Caki2 (cell line): ENCODE measurements at regions not wholly inside any gene's neighbourhood (a gene's known extent, or its start where the extent isn't known, plus 50 kb on each side); places are given as distances from the start of the nearest gene placed in this dataset.

Source experiments
- DNase-seq: peaks from one replicate; pipeline ENCODE4 v3.0.0-alpha.2; 2015; ENCODE audit warnings: low read depth
- in situ Hi-C: cut with HindIII; loops from 2 replicates; pipeline ENCODE4 v1.10.0; 2016; ENCODE audit warnings: low sequenced_read_pairs, low pct_unique_long_range_greater_than_20kb, mixed read lengths

GRCh38 chr5:41670854-41671479 lies 160.6 kb upstream of the PLCXD3 start:
- in situ Hi-C loops: no loop called here
- DNase-seq: no peak

- in situ Hi-C loops: no loop called here
- no peak for DNase-seq
Measured at GRCh38 chr5:41670216-41670615, 159.8 kb upstream of the PLCXD3 start.

- in situ Hi-C loops: no loop called here
- DNase-seq: no peak
Measured at GRCh38 chr5:41661254-41661653, 150.9 kb upstream of the PLCXD3 start.

GRCh38 chr5:41656597-41656996 lies 146.2 kb upstream of the PLCXD3 start:
- DNase-seq: peak; percentile 21
- in situ Hi-C loops: no loop called here

- in situ Hi-C loops: no loop called here
- DNase-seq: no peak
Measured at GRCh38 chr5:41650131-41650530, 139.7 kb upstream of the PLCXD3 start.

- in situ Hi-C loops: no loop called here
- DNase-seq: peak; percentile 17
Measured at GRCh38 chr5:41649659-41650058, 139.3 kb upstream of the PLCXD3 start.

GRCh38 chr5:41648996-41649395 lies 138.6 kb upstream of the PLCXD3 start:
- in situ Hi-C loops: no loop called here
- no peak for DNase-seq

- in situ Hi-C loops: no loop called here
- DNase-seq: no peak
Measured at GRCh38 chr5:41641621-41642020, 131.2 kb upstream of the PLCXD3 start.

GRCh38 chr5:41638685-41639084 lies 128.3 kb upstream of the PLCXD3 start:
- no peak for DNase-seq
- in situ Hi-C loops: no loop called here

GRCh38 chr5:41637869-41638268 lies 127.5 kb upstream of the PLCXD3 start:
- in situ Hi-C loops: no loop called here
- DNase-seq: no peak

GRCh38 chr5:41637424-41637823 lies 127.0 kb upstream of the PLCXD3 start:
- in situ Hi-C loops: no loop called here
- no peak for DNase-seq

GRCh38 chr5:41636605-41637004 lies 126.2 kb upstream of the PLCXD3 start:
- no peak for DNase-seq
- in situ Hi-C loops: no loop called here

GRCh38 chr5:41629897-41630296 lies 119.5 kb upstream of the PLCXD3 start:
- in situ Hi-C loops: no loop called here
- no peak for DNase-seq

- in situ Hi-C loops: no loop called here
- no peak for DNase-seq
Measured at GRCh38 chr5:41625571-41625970, 115.2 kb upstream of the PLCXD3 start.

- DNase-seq: no peak
- in situ Hi-C loops: no loop called here
Measured at GRCh38 chr5:41621420-41621819, 111.0 kb upstream of the PLCXD3 start.

GRCh38 chr5:41617843-41618515 lies 107.6 kb upstream of the PLCXD3 start:
- in situ Hi-C loops: no loop called here
- DNase-seq: no peak

GRCh38 chr5:41610386-41610785 lies 100.0 kb upstream of the PLCXD3 start:
- in situ Hi-C loops: no loop called here

GRCh38 chr5:41600731-41601130 lies 90.3 kb upstream of the PLCXD3 start:
- DNase-seq: no peak
- in situ Hi-C loops: no loop called here

More at GRCh38 chr5:41610386-41610785, 100.0 kb upstream of the PLCXD3 start:
- no peak for DNase-seq

GRCh38 chr5:41598011-41598410 lies 87.6 kb upstream of the PLCXD3 start:
- in situ Hi-C loops: no loop called here
- no peak for DNase-seq

GRCh38 chr5:41587668-41588067 lies 77.3 kb upstream of the PLCXD3 start:
- in situ Hi-C loops: no loop called here
- no peak for DNase-seq
